Endodermal cell (in vitro differentiated cells): ENCODE measurements at regions not wholly inside any gene's neighbourhood (a gene's known extent, or its start where the extent isn't known, plus 50 kb on each side); places are given as distances from the start of the nearest gene placed in this dataset.

ENCODE experiments used
- DNase-seq: peaks from one replicate; pipeline ENCODE4 v3.0.0-alpha.2; 2017
- H3K27ac ChIP-seq: 2 replicates; pipeline ENCODE4 v1.5.1; 2013; ENCODE audit warnings: mild to moderate bottlenecking, low read depth, low read length, moderate library complexity
- H3K27me3 ChIP-seq: 2 replicates; pipeline ENCODE4 v1.6.1; 2013; ENCODE audit warnings: mild to moderate bottlenecking, low read length, moderate library complexity; ENCODE audit not compliant: insufficient read depth, control insufficient read depth, poor library complexity, severe bottlenecking
- H3K36me3 ChIP-seq: 2 replicates; pipeline ENCODE4 v1.7.0; 2013; ENCODE audit warnings: mild to moderate bottlenecking, low read length, moderate library complexity; ENCODE audit not compliant: control insufficient read depth, insufficient read depth
- H3K4me1 ChIP-seq: one replicate; pipeline ENCODE4 v1.7.0; 2013; ENCODE audit warnings: low read length; ENCODE audit not compliant: control insufficient read depth, insufficient read depth
- H3K4me3 ChIP-seq: 2 replicates; pipeline ENCODE4 v1.5.1; 2013; ENCODE audit warnings: mild to moderate bottlenecking, low read length, moderate library complexity
- H3K9ac ChIP-seq: 2 replicates; pipeline ENCODE4 v1.6.1; 2013; ENCODE audit warnings: mild to moderate bottlenecking, low read length, moderate library complexity; ENCODE audit not compliant: poor library complexity, severe bottlenecking; ENCODE audit errors: extremely low read depth
- H3K9me3 ChIP-seq: 2 replicates; pipeline ENCODE4 v1.6.1; 2013; ENCODE audit warnings: mild to moderate bottlenecking, low read length, moderate library complexity; ENCODE audit not compliant: control insufficient read depth
- H3K27ac Mint-ChIP-seq: 2 replicates; pipeline ENCODE4 v1.8.0; 2020; ENCODE audit warnings: mixed read lengths
- H3K27me3 Mint-ChIP-seq: 2 replicates; pipeline ENCODE4 v1.8.0; 2021; ENCODE audit warnings: mild to moderate bottlenecking, mixed read lengths; ENCODE audit not compliant: insufficient read depth
- H3K36me3 Mint-ChIP-seq: 2 replicates; pipeline ENCODE4 v1.8.0; 2020; ENCODE audit warnings: low read depth, mixed read lengths
- H3K4me1 Mint-ChIP-seq: 2 replicates; pipeline ENCODE4 v1.8.0; 2020; ENCODE audit warnings: mixed read lengths
- H3K4me3 Mint-ChIP-seq: 2 replicates; pipeline ENCODE4 v1.8.0; 2020; ENCODE audit warnings: mild to moderate bottlenecking, moderate library complexity, mixed read lengths
- H3K9me3 Mint-ChIP-seq: 2 replicates; pipeline ENCODE4 v1.8.0; 2020; ENCODE audit warnings: mild to moderate bottlenecking, mixed read lengths
- CTCF ChIP-seq: fragments of 200-600 bp; sonication (generic); conservative IDR thresholded peaks from 2 replicates; pipeline ENCODE4 v1.5.0; 2021; ENCODE audit warnings: antibody characterized with exemption, mild to moderate bottlenecking
- WGBS, 2 experiments: methylation state at CpG; one replicate each; pipeline versions ENCODE4 v1.1.5 to v1.1.7; 2013; ENCODE audit warnings: missing lambda C conversion rate in 2 of 2, mixed read lengths in 1 of 2; ENCODE audit not compliant: insufficient coverage in 1 of 2, insufficient read length in 1 of 2; 5-methylcytosine and 5-hydroxymethylcytosine counted together

- Histone ChIP-seq H3K9me3 (peaks cover 13% of the 10 kb centered on the region), H3K27ac (no peak overlapping the region), H3K9ac (no peak overlapping the region), H3K4me3 (no peak overlapping the region), H3K27me3 (no peaks in the 10 kb centered on the region), H3K4me1 (peaks cover 6% of the 10 kb centered on the region), H3K36me3 (no peaks in the 10 kb centered on the region)
- 60 to 63% methylated on average over 1 to 4 of the region's 4 CpGs for WGBS, 2 experiments
- peaks cover 12% of the 10 kb centered on the region for H3K9me3 Mint-ChIP-seq
- H3K4me3 Mint-ChIP-seq = no peak overlapping the region
- no peak for DNase-seq
- peaks cover 5% of the 10 kb centered on the region for H3K36me3 Mint-ChIP-seq
- TF ChIP-seq CTCF = no peak
- peak overlapping the region; percentile 60 for H3K27ac Mint-ChIP-seq
- peaks cover 21% of the 10 kb centered on the region for H3K27me3 Mint-ChIP-seq
- H3K4me1 Mint-ChIP-seq = peaks cover 13% of the 10 kb centered on the region
Observed at GRCh38 chr13:50375792-50376191, 360.5 kb downstream of the KCNRG start.

- Mint-ChIP-seq H3K9me3 (peaks cover 20% of the 10 kb centered on the region), H3K36me3 (peaks cover 9% of the 10 kb centered on the region), H3K4me1 (peaks cover 13% of the 10 kb centered on the region), H3K27ac (no peak overlapping the region), H3K27me3 (peaks cover 22% of the 10 kb centered on the region), H3K4me3 (no peak overlapping the region)
- no peaks in the 10 kb centered on the region for H3K36me3 ChIP-seq
- no peaks in the 10 kb centered on the region for H3K27me3 ChIP-seq
- no peak overlapping the region for H3K4me3 ChIP-seq
- DNase-seq = peak; percentile 83
- H3K9ac ChIP-seq = no peak overlapping the region
- H3K27ac ChIP-seq = no peak overlapping the region
- peak; percentile 79 for TF ChIP-seq CTCF
- H3K4me1 ChIP-seq = peaks cover 6% of the 10 kb centered on the region
- WGBS, 2 experiments = 31 to 43% methylated on average over 1 of the region's 1 CpG
- H3K9me3 ChIP-seq = peaks cover 25% of the 10 kb centered on the region
Observed at GRCh38 chr13:50376895-50377575, 361.8 kb downstream of the KCNRG start.

GRCh38 chr13:50377726-50378270 lies 362.6 kb downstream of the KCNRG start:
- Histone ChIP-seq H3K4me1 (peaks cover 6% of the 10 kb centered on the region), H3K4me3 (no peak overlapping the region), H3K9me3 (peaks cover 26% of the 10 kb centered on the region), H3K27ac (no peak overlapping the region), H3K9ac (no peak overlapping the region), H3K27me3 (no peaks in the 10 kb centered on the region), H3K36me3 (no peaks in the 10 kb centered on the region)
- Mint-ChIP-seq H3K9me3 (peaks cover 20% of the 10 kb centered on the region), H3K27me3 (peaks cover 27% of the 10 kb centered on the region), H3K4me1 (peaks cover 13% of the 10 kb centered on the region), H3K27ac (no peak overlapping the region), H3K36me3 (peaks cover 9% of the 10 kb centered on the region), H3K4me3 (no peak overlapping the region)
- TF ChIP-seq CTCF = no peak
- no peak for DNase-seq
- WGBS, 2 experiments = 21 to 38% methylated on average over 2 of the region's 2 CpGs
